ENCODE measurements at regions not wholly inside any gene's neighbourhood (a gene's known extent, or its start where the extent isn't known, plus 50 kb on each side); places are given as distances from the start of the nearest gene placed in this dataset.

DNA sequence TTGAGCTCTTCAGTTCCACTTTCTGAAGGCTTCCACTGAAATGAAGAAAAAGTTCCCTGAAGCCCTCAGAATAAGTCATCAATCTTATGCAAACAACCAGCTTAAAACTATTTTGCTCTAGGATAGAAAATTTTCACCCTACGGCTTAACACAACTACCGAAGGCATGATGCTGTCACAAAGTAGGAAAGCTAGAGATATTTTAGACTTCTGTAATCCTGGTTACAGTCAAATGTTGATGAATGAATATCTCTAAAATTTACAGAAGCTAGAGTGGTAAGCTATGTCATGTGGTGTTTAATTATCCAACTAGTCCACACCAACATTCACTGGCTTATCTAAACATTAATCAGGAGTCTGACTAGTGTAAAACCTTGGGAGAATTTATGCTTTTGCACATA, 197.9 kb downstream of the SUCLA2 start:
- TF ChIP-seq, protein P1, sequence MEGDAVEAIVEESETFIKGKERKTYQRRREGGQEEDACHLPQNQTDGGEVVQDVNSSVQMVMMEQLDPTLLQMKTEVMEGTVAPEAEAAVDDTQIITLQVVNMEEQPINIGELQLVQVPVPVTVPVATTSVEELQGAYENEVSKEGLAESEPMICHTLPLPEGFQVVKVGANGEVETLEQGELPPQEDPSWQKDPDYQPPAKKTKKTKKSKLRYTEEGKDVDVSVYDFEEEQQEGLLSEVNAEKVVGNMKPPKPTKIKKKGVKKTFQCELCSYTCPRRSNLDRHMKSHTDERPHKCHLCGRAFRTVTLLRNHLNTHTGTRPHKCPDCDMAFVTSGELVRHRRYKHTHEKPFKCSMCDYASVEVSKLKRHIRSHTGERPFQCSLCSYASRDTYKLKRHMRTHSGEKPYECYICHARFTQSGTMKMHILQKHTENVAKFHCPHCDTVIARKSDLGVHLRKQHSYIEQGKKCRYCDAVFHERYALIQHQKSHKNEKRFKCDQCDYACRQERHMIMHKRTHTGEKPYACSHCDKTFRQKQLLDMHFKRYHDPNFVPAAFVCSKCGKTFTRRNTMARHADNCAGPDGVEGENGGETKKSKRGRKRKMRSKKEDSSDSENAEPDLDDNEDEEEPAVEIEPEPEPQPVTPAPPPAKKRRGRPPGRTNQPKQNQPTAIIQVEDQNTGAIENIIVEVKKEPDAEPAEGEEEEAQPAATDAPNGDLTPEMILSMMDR (IDR thresholded peaks at IDR 0.05) = no peak
- no peak for TF ChIP-seq POLR2A (IDR thresholded peaks at IDR 0.05)

All from adrenal gland (tissue), 5 donors.